ENCODE measurements at regions not wholly inside any gene's neighbourhood (a gene's known extent, or its start where the extent isn't known, plus 50 kb on each side); places are given as distances from the start of the nearest gene placed in this dataset.
"Not testable (repeated sequence)": the region's sequence is repeated elsewhere in the genome, so short reads cannot be mapped to it uniquely, and the experiment has no call there.

- no peak overlapping the region for H3K4me3 ChIP-seq (ENCODE audit: low read length)
- TF ChIP-seq CTCF (conservative IDR thresholded peaks at IDR 0.05; ENCODE audit: low read depth, low read length), result no peak
- DNase-seq (ENCODE audit: low read depth), result peak; percentile 87
Measured at GRCh38 chr3:35224565-35225295, 414.6 kb upstream of the ARPP21 start.

- no peak for TF ChIP-seq CTCF (conservative IDR thresholded peaks at IDR 0.05; ENCODE audit: low read depth, low read length)
- peak; percentile 81 for DNase-seq (ENCODE audit: low read depth)
- no peak overlapping the region for H3K4me3 ChIP-seq (ENCODE audit: low read length)
Measured at GRCh38 chr3:35241236-35241635, 398.1 kb upstream of the ARPP21 start.

- no peak overlapping the region for H3K4me3 ChIP-seq (ENCODE audit: low read length)
- no peak for TF ChIP-seq CTCF (conservative IDR thresholded peaks at IDR 0.05; ENCODE audit: low read depth, low read length)
- DNase-seq (ENCODE audit: low read depth), result no peak
Measured at GRCh38 chr3:35254917-35255316, 384.4 kb upstream of the ARPP21 start.

GRCh38 chr3:35257641-35258040 lies 381.7 kb upstream of the ARPP21 start:
- no peak for DNase-seq (ENCODE audit: low read depth)
- no peak for TF ChIP-seq CTCF (conservative IDR thresholded peaks at IDR 0.05; ENCODE audit: low read depth, low read length)
- no peak overlapping the region for H3K4me3 ChIP-seq (ENCODE audit: low read length)

- TF ChIP-seq CTCF (conservative IDR thresholded peaks at IDR 0.05; ENCODE audit: low read depth, low read length), result no peak
- DNase-seq (ENCODE audit: low read depth), result no peak
- H3K4me3 ChIP-seq (ENCODE audit: low read length), result no peak overlapping the region
Measured at GRCh38 chr3:35262406-35262805, 376.9 kb upstream of the ARPP21 start.

- no peak for TF ChIP-seq CTCF (conservative IDR thresholded peaks at IDR 0.05; ENCODE audit: low read depth, low read length)
- no peak for DNase-seq (ENCODE audit: low read depth)
- no peak overlapping the region for H3K4me3 ChIP-seq (ENCODE audit: low read length)
Measured at GRCh38 chr3:35263477-35263876, 375.8 kb upstream of the ARPP21 start.

- H3K4me3 ChIP-seq (ENCODE audit: low read length); DNase-seq (ENCODE audit: low read depth): not testable (repeated sequence)
Measured at GRCh38 chr3:35266065-35266464, 373.3 kb upstream of the ARPP21 start.

All from retinal pigment epithelial cell (primary cell).